HG03025 (cell line): ENCODE measurements at regions not wholly inside any gene's neighbourhood (a gene's known extent, or its start where the extent isn't known, plus 50 kb on each side); places are given as distances from the start of the nearest gene placed in this dataset.

Experiments
- ATAC-seq: cut with Tn5 transposase; IDR thresholded peaks from one replicate; pipeline ENCODE4 v1.9.1; 2021; ENCODE audit warnings: mild to moderate bottlenecking, moderate library complexity; ENCODE audit not compliant: unreplicated experiment, low FRiP score

DNA sequence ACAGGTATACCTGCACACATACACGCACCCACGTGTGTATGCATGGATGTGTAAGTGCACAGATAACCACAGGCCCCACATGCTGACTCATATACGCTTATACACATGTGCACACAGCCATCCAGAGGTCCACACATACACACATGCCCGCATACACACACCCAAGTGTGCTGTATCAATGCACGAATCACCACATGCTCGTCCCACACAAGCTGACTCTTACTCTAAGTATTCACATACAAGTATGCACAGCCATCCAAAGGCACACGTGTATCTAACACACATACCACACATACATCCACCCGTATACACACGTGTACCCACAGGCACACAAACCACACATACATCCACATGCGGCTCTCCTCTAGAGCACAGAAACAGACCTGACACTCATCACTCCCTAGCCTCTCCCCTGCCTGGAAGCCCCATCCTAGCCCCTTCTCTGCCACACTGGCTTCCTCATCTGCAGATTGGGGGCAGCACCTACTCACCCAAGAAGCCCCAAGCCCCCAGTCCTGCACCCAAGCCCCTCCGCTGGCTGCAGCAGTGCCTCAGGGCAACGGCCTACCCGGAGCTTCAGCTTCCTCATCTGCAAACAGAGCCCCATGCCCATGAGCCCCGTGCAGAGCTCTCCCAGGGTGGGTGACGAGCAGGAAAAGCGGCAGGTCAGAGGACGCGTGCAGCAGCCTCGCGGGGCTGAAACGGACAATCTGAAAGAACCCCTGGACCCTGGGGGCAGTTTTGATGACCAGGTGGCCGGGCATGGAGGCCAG is 105.4 kb downstream of the NCOR2 start:
- no peak for ATAC-seq

DNA sequence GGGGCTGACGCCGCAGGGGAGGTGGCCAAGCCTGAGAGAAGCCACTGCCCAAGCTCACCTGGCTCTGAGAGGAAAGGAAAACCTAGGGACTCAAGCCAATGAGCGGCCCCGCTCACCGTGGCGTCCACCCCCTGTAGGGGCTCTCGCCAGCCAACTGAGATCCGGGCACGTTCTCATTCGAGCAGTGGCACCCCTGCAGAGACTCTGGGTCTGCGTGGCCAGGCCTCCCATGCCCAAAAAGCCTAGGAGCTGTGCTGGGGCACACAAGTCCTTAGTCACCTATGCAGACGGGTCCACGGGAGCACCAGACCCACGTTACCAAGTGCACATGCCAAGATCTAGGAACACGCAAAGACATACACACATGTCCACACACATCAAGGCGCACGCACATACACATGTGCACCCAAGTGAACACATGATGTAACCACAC is 106.2 kb downstream of the NCOR2 start:
- no peak for ATAC-seq

DNA sequence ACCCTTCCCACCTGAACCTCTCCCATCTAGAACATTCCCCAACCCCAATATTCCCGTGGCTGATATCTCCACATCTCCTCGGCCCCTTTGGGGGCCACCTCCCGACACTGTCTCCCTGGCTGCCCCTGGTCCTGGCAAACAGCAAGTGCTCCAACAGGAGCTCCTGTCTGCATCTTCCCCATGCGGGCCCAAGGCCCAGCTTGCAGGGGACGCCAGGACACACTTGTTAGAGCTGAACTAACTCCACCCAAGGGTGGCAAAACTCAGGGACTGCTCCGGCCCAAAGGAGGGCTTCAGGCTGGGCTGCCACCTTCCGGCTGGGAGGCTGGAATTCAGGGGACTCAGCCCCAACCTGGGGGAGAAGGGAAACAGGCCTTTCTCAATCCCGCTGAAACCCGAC is 106.6 kb downstream of the NCOR2 start:
- ATAC-seq = no peak

DNA sequence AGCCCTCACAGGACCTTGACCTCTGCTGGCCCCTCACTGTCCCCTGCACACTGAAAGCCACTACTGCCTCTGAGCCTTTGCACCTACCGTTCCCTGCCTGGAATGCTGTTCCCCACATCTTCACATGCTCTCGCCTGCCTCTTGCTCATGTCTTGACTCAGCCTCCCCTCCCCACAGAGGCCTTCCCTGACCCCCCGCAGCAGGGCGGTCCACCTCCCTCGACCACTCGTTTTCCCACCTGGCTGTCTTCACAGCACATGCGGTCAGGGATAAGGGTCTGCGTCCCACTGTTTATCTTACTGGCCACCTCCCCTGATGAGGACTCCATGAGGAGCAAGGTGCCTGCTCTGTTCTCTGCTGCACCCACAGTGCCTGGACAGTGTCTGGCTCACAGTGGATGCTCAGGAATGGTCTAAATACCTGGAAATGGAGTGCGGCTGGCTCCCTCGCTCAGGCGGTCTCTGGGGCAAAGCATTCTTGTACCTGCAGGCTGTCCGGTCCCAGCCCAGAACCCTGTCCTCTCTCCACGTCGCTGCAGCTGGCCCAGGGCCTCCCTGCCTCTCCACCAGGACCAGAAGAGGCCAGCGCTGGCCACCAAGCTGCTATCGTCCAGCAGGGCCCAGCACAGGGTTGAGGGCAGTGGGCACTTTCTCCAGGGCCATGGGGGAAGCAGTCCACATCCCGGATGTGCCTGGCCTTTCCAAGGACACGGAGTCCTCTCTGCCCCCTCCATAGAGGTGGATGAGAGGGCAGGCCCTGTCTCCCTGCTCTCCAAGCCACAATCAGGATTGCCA is 107.4 kb downstream of the NCOR2 start:
- ATAC-seq = no peak

DNA sequence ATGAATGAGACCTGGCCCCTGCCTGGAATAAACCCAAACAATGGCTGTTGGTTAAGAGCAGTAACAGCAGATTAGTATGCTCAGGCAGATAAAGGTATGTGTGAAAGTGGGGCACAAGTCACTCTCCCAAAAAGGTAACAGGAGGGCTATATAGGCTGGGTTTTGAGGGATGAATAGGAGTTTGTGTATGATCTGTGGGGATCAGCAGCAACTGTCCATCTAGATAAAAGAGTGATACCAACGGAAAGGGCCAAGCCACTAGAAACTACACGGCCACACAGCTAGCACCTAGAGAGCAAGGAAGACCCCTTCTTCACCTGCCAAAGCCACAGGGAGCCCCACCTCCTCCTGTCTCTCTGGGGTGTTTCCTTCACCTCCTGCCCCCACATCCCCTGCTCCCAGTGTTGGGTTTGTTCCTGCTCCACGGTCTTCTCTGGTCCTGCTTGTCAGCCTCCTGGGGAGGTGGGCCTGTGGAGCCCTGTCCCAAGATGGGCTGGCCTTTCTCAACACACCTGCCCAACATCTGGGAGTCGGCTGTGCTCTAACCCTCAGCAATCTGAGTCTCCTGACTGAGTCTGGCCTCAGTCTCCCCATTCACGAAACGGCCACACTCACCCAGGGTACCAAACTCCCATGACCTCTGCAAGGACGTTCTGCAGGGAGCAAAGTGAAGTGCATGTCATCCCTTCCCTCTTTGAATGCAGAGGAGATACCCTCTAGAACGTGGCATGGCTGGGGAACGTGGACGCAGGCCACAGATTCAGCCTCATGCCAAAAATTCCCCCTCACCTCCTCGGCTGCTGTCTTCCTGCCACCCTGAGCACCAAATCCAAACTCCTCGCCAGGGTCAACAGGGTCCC is 108.2 kb downstream of the NCOR2 start:
- no peak for ATAC-seq

DNA sequence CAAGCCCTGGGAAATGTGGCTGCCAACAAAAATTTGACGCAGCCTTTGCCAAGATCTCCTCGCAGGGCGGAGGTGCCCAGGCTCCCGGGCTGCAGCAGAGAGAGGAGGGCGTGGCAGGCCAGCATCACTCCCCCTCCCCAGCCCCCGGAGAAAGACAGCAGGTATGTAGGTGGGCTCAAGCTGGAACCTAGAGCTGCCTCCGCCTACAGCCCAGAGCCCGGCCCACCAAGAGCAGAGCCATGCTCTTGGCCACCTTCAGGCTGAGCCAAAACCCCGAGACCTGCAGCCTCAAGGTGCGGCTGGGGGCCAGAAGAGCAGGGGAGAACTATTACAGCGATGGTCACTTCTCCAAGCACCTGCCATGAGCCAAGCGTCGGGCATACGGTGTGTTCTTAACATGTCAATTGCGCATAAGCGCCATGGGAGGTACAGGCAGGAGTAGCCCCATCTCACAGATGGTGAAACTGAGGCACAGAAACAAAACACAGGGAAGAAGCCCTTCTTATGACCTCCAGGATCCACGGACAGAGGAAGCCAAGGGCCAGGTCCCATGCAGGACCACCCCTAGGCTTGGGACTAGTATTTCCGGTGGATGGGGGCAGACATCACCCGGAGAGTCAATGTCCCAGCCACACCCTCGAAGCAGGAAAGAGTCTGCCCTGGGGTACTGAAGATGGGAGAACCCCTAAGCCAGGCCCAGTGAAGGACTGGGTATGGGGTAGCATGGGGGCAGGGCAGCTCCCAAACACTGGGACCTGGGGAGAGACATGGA is 109.0 kb downstream of the NCOR2 start:
- no peak for ATAC-seq

DNA sequence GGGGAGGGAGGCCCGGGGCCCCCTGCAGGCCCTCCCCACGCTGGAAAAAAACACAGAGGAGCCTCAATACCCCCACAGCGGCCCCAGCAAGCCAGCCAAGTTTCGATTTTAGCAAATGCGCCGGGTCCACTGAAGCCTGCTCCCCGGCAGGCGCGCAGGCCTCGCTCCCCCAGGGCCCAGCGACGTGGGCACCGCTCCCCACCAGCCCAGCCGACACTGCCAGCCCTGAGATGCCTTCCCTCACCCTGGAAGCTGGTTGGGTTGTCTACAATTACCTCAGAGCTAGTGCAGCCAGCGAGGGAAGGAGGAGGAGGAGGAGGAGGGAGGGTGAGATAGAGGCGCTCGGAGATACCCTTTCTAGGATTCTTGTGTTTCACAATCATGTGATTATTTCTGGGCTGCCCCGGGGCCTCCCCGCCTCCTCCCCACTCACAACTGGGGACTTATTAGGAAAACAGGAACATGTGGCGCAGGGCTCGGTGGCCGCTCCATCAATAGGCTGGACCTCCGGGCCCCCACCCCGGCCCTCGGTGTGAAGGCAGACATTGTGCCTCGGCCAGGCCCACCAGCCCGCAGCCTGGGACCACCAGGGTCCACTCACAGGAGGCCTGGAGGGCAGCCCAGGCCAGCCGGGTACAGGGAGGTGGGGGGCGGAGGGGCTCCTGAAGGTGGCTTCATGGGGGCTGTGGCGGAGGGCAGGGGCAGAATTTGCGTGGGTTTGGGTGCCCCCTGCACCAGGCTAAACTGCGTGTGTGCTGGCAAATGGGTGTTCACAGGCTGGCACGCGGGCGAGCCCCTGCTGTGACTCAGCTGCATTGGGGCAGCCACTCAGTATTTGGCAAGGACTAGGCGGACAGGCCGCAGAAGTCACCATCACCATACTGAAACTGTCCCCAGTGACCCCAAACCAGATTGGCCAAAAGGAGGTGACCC is 109.9 kb downstream of the NCOR2 start:
- ATAC-seq = no peak

DNA sequence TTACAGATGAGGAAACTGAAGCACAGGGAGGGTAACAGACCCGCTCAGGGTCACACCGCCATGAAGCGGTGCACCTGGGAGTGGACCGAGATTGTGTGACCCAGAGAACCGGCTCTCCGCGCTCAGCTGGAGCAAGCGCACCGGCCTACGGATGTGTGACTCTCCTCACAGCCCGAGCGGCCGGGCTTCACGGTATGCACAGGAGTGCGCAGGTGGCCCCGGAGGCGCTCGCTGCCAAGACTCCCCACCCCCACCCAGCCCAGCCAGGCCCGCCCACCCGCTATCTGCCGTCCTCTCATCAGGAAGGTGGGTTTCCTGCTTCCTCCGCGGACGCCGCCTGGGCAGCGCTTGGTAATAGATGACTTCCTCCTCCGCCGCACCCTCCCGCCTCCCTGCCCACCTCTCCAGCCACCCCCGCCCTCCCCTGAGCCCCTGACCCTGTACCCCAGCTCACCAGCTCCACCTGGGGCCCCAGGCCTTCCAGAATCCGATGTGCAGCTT is 110.7 kb downstream of the NCOR2 start:
- ATAC-seq = no peak

DNA sequence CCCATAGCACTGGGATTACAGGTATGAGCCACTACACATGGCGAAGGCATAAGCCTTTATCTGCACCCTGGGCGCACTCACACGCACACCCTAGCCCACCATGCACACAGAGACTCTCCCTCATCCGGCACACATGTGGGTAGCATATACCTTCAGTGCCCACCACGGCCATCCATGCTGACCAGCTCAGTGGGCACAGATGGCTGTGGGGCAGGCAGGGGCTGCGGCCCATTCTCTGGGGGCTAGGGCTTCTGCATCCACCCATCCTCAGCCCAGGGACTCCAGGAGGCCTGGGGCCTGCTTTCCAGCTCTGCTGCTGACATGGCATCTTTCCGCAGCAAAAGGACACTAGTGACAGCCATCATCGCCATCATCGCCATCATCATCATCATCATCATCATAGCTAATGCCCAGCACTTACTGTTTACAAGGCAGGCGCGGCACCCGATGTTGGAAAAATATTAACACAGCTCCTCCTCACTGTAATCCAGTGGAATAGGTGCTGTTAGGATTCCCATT is 111.2 kb downstream of the NCOR2 start:
- ATAC-seq = no peak

DNA sequence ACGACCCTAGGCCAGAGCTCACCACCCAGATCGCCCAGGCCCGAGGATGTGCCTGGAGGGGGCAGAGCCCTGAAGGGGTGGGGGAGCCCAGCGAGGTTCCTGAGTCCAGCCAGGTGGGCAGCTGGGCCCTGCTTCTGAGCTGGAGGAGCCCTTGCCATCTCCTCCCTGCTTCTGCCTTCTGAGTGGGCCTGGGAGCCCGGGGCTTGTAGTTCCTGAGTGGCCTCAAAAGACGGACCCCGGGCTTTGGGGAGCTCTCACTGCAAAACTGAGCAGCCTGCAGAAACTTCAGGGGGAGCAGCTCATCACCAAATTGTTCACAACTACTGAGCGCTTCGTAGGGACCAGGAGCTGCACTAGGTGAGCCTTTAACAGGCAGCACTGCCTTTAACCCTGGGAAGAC is 112.1 kb downstream of the NCOR2 start:
- no peak for ATAC-seq

DNA sequence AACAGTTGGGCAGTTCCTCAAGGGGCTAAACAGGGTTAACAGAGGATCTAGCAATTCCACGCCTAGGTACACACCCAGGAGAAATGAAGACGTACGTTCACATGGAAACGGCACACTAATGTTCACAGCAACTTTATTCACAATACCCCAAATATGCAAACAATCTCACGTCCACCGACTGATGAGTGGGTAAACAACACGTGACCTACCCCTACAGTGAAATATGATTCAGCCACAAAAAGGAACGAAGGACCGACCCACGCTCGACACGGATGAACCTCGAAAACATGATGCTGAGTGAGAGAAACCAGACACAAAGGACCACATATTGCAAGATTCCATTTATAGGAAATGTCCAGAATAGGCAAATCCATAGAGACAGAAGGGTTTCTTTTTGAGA is 112.7 kb downstream of the NCOR2 start:
- no peak for ATAC-seq

DNA sequence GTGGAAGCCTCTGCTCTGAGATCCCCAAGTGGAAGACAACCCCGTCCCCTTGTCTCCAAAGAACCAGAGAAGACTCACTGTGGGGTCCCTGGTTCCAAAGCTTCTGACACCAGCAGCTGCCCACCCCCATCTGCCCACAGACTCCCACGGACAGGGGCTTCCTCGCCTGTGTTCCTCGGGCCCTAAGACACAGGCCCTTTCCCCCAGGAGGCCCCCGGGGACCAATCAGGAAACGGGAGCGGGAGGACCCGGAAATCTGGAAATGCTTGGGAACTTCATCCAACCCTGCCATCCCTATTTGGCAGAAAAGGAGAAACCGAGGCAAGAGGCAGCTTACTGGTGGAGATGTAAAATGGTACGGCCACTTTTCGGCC is 113.1 kb downstream of the NCOR2 start:
- no peak for ATAC-seq

DNA sequence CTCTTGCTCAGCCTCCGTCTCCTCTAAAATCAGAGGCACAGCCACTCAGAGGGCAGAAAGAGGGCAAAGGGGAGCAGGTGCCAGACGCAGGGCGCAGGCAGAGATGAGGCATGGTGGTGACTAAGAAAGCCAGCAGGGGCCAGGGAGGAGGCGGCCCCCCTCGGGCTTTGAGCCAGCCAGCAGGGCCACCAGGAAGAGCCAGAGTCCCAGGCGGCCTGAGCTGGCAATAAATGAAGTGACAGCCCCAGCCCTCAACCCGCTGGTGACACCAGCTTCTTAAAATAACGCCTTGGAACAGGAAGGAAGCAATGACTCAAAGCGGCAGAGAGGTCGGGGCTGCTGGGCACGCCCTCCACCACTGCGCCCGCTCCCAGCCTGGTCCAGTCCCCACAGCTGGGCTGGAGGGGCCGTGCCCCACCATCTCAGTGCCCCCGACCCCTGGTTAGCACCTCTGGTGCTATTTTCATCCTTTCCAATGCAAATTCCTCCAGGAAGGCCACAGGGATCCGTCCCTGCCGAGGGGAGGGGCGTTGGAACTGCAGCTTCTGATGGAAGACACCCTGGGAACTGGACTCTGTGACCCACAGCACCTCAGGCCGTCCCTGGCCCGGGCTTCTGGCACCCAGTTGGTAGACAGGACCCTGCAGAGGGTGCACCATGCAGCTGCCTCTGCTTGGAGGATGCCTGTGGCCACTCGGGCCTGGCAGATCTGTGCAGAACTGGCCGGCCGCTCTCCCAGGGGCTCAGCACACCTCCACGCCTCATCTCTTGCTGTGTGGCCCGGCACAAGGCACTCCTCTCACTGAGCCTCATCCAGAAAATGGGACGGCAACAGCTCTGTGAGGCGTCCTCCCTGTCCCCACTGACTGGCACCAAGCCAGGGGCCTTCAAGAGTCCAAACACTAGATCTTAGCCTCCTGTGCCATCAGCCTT is 113.7 kb downstream of the NCOR2 start:
- peak; percentile 60 for ATAC-seq

DNA sequence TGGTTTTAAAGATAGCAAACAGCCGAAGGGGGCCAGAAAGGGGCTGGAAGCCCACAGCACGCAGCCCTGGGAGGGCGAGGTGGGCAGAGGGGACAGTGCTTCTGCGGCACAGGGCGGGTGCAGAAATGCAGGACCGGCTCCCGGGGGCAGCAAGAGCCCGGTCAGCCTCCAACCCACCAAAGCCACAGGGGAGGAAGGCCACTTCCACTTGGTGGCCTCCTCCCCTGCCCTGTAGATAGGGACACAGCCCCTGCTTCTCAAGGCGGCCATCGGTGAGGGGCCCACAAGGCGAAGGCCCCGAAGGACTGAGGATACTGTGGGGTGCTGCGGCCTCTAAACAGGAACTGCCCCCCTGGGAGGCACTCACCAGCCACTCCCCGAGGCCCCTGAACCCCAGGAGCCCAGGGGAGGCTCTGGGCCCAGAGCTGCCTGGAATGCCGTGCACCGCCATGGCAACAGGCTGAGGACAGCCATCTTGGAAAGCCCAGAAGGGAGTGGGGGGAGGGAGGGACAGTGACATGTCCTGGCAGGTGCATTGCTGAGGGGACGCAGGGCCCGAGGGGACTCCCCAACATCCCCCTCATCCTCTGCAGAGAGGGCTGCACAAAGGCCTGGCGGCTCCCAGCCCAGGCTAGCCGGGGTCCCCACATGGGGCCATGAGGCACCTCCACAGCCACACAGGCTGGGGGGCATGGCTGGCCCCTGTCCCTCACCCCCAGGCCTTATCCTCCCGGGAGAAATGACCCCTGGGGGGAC is 114.7 kb downstream of the NCOR2 start:
- no peak for ATAC-seq

DNA sequence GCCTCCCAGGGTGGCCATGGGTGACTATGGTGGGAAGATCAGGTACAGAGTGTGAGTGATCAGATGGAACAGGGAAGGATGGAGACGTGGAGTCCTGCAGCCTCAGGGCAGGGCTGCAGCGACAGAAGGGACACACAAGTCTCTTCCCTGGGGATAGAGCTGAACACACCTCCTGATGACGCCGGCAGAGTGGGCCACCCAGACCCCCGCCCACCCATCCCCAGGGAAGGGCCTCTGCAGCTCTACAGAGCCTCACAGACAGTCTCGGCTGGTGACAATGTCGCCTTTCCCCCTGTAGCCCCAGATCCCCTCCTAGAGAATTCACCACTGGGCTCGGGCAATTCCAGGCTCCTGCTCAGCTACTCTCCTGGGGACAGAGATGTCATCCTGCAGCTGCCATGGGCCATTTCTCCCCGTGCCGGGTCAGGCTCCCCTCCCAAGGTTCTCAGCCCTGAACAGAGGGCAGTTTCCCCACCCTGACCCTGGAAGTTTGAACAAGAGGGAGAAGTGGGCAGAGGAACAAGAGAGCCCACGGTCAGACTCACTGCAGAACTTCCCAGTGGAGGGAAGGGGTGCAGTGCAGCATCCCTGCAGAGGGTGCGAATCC is 115.7 kb downstream of the NCOR2 start:
- ATAC-seq = no peak

DNA sequence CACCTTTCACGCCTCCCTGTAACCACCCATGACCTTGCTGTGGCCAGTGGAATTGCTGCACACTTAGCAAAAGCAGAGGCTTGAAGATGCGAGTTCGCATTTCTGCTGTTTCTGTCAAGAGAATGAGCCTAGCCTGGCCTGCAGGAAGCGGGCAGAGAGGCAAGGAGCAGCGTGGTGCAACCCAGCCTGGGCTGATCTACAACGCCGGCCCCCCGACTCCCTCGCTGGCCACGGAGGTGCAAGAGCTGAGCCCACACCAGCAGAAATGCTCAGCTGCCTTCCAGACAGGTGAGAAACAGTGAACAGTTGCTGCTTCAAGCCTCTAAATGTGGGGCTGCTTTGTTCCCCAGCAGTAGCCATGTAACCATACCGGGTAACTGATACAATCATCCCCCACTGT is 116.4 kb downstream of the NCOR2 start:
- ATAC-seq = no peak

DNA sequence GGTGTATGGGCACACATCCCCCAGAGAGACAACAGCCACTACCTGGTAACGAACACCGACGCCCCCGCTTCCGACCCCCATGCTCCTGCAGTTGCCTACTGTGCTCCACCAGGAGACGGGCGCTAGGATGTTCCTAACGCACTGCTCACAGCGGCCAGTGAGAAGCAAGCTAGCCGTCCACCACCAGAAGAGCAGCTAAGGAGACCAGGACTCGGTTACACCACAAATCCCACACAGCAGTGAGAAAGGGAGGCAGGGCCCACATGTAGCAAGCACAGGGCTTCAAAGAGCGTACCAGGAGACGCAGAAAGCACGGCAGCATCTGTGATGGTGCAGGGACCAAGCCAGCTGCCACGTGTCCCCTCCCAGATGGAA is 117.0 kb downstream of the NCOR2 start:
- no peak for ATAC-seq
